DND-41 (cell line): ENCODE measurements at regions not wholly inside any gene's neighbourhood (a gene's known extent, or its start where the extent isn't known, plus 50 kb on each side); places are given as distances from the start of the nearest gene placed in this dataset.

ENCODE experiments used
- EZH2 ChIP-seq: IDR thresholded peaks from 3 replicates; pipeline ENCODE4 v1.6.1; 2012; ENCODE audit warnings: borderline replicate concordance, low read depth, mild to moderate bottlenecking, moderate library complexity, low read length, inconsistent platforms; ENCODE audit not compliant: severe bottlenecking
- TF ChIP-seq, protein P1 (sequence below): IDR thresholded peaks from 2 replicates; pipeline ENCODE4 v1.5.1; 2012; ENCODE audit warnings: borderline replicate concordance, low read length, moderate library complexity, mild to moderate bottlenecking; ENCODE audit not compliant: poor library complexity, severe bottlenecking; ENCODE audit errors: extremely low read depth

DNA sequence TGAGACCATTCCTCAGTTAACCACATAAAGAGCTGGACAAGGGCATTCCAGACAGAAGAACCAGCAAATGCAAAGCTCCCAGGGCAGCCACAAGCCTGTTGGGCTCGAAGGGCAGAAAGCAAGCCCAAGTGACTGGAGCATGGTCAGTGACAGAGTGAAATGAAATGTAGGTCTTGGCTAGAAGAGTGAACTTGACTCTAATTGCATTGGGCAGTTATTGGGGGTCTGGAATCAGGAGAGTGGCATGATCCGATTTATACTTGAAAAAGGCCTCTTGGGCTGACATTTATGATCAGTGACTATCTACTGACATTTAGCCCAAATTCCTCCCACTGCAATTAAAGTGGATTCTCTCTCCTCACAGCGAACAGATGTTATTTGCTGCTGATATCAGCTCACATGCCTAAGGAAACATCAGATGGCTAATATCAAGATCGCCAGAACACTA lies 152.5 kb upstream of the KLF7 start:
- TF ChIP-seq, protein P1, sequence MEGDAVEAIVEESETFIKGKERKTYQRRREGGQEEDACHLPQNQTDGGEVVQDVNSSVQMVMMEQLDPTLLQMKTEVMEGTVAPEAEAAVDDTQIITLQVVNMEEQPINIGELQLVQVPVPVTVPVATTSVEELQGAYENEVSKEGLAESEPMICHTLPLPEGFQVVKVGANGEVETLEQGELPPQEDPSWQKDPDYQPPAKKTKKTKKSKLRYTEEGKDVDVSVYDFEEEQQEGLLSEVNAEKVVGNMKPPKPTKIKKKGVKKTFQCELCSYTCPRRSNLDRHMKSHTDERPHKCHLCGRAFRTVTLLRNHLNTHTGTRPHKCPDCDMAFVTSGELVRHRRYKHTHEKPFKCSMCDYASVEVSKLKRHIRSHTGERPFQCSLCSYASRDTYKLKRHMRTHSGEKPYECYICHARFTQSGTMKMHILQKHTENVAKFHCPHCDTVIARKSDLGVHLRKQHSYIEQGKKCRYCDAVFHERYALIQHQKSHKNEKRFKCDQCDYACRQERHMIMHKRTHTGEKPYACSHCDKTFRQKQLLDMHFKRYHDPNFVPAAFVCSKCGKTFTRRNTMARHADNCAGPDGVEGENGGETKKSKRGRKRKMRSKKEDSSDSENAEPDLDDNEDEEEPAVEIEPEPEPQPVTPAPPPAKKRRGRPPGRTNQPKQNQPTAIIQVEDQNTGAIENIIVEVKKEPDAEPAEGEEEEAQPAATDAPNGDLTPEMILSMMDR, result no peak
- TF ChIP-seq EZH2, result no peak
